ENCODE measurements at regions not wholly inside any gene's neighbourhood (a gene's known extent, or its start where the extent isn't known, plus 50 kb on each side); places are given as distances from the start of the nearest gene placed in this dataset.
A peak's percentile ranks its signal among the peaks of the same experiment; 100 is the strongest.

- DNase-seq: no peak
Observed at GRCh38 chr12:28827861-28828260, 321.2 kb upstream of the FAR2 start.

- no peak for DNase-seq
Observed at GRCh38 chr12:28828318-28828717, 320.8 kb upstream of the FAR2 start.

- no peak for DNase-seq
Observed at GRCh38 chr12:28830491-28830890, 318.6 kb upstream of the FAR2 start.

- no peak for DNase-seq
Observed at GRCh38 chr12:28844718-28845117, 304.4 kb upstream of the FAR2 start.

GRCh38 chr12:28851781-28852180, 297.3 kb upstream of the FAR2 start:
- peak; percentile 35 for DNase-seq

- peak; percentile 32 for DNase-seq
Observed at GRCh38 chr12:28855761-28856310, 293.2 kb upstream of the FAR2 start.

GRCh38 chr12:28857369-28857768, 291.7 kb upstream of the FAR2 start:
- no peak for DNase-seq

- no peak for DNase-seq
Observed at GRCh38 chr12:28859551-28859950, 289.5 kb upstream of the FAR2 start.

- DNase-seq: peak; percentile 35
Observed at GRCh38 chr12:28865776-28866175, 283.3 kb upstream of the FAR2 start.

- no peak for DNase-seq
Observed at GRCh38 chr12:28866296-28866695, 282.8 kb upstream of the FAR2 start.

- DNase-seq: no peak
Observed at GRCh38 chr12:28866715-28867503, 282.2 kb upstream of the FAR2 start.

- DNase-seq: no peak
Observed at GRCh38 chr12:28868414-28868813, 280.7 kb upstream of the FAR2 start.

GRCh38 chr12:28869197-28869596, 279.9 kb upstream of the FAR2 start:
- peak; percentile 40 for DNase-seq

- no peak for DNase-seq
Observed at GRCh38 chr12:28870839-28871440, 278.1 kb upstream of the FAR2 start.

- DNase-seq: peak; percentile 77
Observed at GRCh38 chr12:28872654-28873268, 276.3 kb upstream of the FAR2 start.

GRCh38 chr12:28874758-28875157, 274.3 kb upstream of the FAR2 start:
- no peak for DNase-seq

GRCh38 chr12:28876196-28876798, 272.8 kb upstream of the FAR2 start:
- no peak for DNase-seq

GRCh38 chr12:28877854-28878253, 271.2 kb upstream of the FAR2 start:
- DNase-seq: no peak

- DNase-seq: no peak
Observed at GRCh38 chr12:28878629-28879028, 270.4 kb upstream of the FAR2 start.

GRCh38 chr12:28879379-28879778, 269.7 kb upstream of the FAR2 start:
- DNase-seq: no peak

GRCh38 chr12:28882444-28882843, 266.6 kb upstream of the FAR2 start:
- no peak for DNase-seq

- DNase-seq: no peak
Observed at GRCh38 chr12:28883406-28883997, 265.6 kb upstream of the FAR2 start.
